ENCODE measurements at regions not wholly inside any gene's neighbourhood (a gene's known extent, or its start where the extent isn't known, plus 50 kb on each side); places are given as distances from the start of the nearest gene placed in this dataset.

DNA sequence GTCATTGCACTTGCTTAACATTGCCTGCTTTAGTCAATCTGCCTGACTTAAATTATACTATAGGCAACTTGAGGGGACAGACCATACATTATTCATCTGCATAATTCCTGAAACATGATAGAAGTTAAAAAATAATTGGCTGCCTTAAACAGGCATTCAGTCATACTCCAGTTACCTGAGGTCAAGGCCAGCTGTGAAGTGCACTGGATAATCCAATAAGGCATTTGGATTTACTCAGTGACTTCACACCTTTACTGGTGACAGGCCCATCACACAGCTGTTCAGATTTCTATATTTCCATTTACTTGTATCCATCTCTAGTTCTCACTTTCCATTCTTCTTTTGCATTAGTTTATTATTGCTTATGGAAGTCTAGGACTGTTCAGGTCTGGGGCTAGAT lies 2341.6 kb downstream of the PCDH7 start:
- no peak for TF ChIP-seq POLR2AphosphoS5 (IDR thresholded peaks at IDR 0.05; ENCODE audit: low read depth, low read length)
- TF ChIP-seq POLR2A (IDR thresholded peaks at IDR 0.05; ENCODE audit: low read depth, low read length) = no peak
- TF ChIP-seq TAF1 (IDR thresholded peaks at IDR 0.05; ENCODE audit: borderline replicate concordance, low read depth, low read length) = no peak
